Stimulated activated naive CD8-positive, alpha-beta T cell treated with anti-CD3 and anti-CD28 coated beads, Interleukin-15, Interleukin-2, amounts not matched to agents 100 U/mL and 50 U/mL, for 24 hours (primary cell): ENCODE measurements at regions not wholly inside any gene's neighbourhood (a gene's known extent, or its start where the extent isn't known, plus 50 kb on each side); places are given as distances from the start of the nearest gene placed in this dataset.
"Not testable (repeated sequence)": the region's sequence is repeated elsewhere in the genome, so short reads cannot be mapped to it uniquely, and the experiment has no call there.

Source experiments
- ATAC-seq: fragments of 150-1000 bp; cut with Tn5 transposase; one replicate; pipeline ENCODE4 v1.10.0; 2021
- DNase-seq: peaks from one replicate; pipeline ENCODE4 v3.0.0; 2021

DNA sequence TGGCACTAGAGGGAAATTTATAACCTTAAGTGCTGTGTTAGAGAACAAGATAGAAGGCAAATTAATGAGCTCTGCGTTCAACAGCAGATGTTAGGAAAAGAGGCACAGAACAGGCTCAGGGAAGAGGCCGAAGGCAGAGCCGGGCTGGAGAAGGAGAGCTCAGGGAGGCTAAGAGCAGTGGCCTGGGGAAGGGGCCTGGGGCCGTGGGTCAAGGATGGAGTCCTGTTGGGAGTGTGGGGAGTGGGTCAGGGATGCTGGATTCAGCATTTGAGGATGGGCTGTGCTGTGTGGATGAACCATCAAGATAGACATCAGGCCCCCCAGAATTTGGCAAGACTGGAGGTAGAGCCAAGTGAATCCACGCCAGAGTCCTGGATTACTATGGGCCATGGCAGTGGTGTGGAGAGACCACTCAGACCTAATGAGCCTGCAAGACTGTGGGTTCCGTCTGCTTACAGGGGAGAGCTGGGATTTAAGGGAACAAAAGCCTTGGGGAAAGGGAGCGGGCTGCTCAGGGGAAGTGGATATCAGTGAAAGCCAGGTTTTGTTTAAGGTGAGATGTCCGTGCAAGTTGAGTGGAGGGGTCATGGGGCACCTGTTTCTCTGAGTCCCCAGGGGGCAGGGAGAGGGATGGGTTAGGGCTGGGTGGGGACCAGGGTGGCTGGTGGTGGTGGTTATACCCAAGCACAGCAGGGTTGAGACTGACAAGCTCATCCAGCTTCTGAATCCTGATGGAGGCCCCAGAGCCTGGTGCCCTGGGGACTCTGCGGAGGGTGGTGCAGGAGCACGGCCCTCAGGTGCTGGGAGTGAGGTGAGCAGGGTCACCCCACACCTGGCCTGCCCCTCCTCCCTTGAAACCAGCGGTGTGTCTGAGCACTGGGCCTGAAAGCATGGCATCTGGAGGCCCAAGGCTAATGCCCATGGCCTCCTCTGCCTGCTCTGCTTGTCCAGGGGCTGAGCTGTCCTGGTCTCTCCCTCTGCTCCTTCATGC is 101.7 kb downstream of the BMS1 start:
- no peak for ATAC-seq

DNA sequence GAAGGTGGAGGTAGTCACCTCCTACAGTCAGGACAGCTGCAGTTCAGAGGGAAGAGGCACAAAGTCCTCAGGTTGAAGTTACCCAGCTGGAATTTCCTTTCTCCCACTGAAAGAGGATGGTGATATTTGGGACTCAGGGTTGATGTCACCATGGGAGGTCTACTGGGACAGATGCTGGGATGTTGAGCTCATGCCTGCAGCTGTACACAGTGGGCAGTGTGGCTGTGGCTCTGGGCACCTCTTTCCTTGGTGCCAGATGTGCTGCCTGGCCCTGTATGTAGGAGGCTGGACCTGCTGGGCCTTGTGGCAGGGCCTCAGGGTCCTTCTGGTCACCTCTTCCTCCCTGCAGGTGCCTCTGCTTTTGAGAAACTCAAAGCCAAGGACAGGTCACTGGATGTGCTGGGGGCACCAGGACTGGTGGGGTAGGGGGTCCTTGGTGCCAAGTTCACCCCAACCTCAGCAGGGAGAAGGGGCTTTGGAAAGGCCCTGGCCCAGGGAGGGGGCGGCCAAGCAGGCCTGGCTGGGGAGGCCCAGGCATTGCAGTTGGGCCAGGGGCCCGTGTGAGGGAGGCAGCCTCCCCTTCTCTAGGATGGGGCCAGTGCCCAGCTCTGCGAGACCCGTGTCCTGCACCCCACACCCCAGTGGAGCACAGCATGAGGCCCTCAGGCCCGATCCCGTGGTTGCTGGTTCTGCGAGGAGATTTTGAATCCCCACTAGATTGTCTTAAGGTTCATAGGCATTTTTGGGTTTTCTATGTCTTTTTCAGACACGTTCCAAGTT is 103.1 kb downstream of the BMS1 start:
- no peak for DNase-seq
- ATAC-seq: no peak

More for the DNA sequence above, 101.7 kb downstream of the BMS1 start:
- DNase-seq: no peak

- ATAC-seq: no peak
- DNase-seq: no peak
These were observed 105.3 kb downstream of the BMS1 start for GRCh38 chr10:42887734-42888503.

GRCh38 chr10:42888504-42889095 is 106.0 kb downstream of the BMS1 start:
- no peak for DNase-seq
- no peak for ATAC-seq

- no peak for DNase-seq
- peak; percentile 68 for ATAC-seq
These were observed 114.1 kb downstream of the BMS1 start for GRCh38 chr10:42896735-42897134.

DNA sequence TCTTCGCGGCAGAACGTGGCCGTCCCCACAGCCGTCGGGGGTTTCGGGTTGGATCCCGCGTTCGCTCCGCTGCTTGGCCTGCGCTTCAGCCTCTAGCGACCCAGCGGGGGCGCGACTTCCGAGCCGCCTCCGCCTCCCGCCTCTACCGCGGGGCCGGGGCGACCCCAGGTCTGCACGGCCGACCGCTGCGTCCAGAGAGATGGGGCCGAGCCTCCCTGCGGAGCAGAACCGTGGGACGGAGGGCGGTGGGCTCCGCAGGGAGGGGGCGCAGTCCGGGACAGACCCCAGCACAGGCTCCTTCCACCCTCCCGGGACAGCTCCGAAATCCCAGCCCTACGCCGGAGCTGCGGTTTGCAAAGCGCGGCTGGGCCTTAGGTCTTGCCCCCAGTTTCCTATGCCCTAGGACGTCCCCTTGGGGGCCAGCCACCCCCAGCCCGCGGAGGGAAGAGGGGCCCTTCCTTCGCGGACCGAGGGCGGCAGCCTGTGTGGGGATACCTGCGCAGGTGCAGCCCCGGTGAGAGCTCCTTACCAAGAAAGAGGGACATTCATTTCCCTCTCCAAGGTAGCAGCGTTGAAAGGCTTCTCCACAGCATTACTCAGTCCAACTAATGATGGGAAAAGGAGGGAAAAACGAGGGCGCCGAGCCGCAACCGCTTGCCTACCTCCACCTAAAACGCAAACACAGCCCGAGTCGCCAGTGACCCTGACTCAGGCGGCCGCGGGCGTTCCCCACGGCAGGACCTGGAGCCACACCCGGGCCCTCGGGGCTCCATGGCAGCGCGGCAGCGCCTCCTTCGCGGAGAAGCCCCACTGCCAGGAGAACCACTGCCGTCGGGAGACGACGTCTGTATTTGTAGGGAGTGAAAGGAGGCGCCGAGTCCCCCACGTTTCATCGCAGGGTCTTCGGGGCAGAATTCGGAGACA is 115.7 kb downstream of the BMS1 start:
- no peak for DNase-seq
- peak; percentile 17 for ATAC-seq

- DNase-seq (no peak), ATAC-seq (no peak)
These were observed 116.4 kb downstream of the BMS1 start for GRCh38 chr10:42899036-42899435.

GRCh38 chr10:42900346-42900745 is 117.8 kb downstream of the BMS1 start:
- DNase-seq, ATAC-seq: not testable (repeated sequence)

DNA sequence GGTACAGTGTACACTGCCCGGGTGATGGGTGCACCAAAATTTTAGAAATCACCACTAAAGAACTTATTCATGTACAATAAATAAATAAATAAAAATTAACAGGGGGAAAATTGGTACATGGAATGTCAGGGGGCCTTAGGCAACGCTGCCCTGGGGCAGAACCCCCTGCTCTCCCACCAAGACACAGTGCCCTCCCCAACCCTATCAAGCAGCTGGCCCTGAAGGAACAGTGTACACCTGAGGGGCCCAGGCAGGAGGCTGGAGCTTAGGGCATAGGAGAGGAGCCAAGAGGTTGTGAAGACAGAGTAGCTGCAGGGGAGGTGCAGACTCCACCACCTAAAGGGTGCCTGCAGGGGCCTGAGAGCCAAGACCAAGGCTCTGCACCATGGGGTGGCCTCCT is 128.8 kb downstream of the BMS1 start:
- DNase-seq (no peak), ATAC-seq (no peak)

DNA sequence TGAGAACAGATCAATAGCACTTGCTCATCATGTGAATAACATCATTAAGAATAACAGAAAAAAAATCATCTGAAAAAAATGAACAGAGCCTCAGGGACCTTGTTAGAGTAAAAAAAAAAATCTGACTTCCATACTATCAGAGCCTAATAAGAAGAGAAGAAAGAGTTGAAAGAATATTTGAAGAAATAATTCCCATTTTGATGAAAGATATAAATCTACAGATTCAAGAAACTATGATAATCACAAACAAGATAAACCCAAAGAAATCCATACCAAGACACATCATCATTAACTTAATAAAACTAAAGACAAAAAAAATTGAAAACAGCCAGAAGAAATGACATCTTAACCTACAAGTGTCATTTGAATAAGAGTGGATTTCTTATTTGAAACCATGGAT is 134.4 kb downstream of the BMS1 start:
- ATAC-seq (no peak), DNase-seq (no peak)

- ATAC-seq (no peak), DNase-seq (no peak)
These were observed 135.2 kb downstream of the BMS1 start for GRCh38 chr10:42917821-42918220.

DNA sequence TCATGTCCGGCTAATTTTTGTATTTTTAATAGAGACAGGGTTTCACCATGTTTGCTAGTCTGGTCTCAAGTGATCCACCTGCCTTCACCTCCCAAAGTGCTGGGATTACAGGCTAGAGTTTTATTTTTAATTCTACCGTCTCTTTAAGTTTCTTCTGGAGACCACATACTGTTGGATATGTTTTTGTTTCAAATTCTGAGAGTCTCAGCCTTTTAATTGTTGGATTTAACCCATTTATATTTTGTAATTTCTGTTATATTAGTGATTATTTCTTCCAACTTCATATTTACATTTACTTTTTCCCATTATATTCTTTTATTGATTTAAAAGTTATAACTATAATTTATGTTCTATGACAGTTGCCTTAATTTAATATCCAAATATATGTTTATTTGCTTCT is 139.4 kb downstream of the BMS1 start:
- no peak for ATAC-seq

GRCh38 chr10:42924484-42924883 is 141.9 kb downstream of the BMS1 start:
- ATAC-seq: no peak
- no peak for DNase-seq

More for the DNA sequence above, 139.4 kb downstream of the BMS1 start:
- no peak for DNase-seq

DNA sequence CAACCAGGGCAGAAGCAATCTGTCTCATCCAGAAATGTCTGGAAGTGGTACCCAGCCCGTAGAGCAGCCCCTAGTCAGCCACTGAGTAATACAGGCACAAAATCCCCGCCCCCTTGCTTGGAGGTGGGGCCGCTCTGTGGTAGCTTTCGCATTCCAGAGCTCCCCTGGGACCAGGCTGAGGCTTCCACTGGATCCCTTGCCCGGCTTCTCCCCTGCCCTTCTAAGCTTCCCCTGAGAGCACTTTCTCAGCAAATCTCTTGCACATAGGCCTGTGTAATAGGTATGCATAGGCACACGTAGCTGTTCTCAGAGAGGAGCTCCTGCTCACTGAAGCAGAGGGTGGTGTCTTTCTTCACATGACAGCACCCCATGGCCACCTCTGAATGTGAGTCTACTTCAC is 144.2 kb downstream of the BMS1 start:
- no peak for DNase-seq
- ATAC-seq: no peak

DNA sequence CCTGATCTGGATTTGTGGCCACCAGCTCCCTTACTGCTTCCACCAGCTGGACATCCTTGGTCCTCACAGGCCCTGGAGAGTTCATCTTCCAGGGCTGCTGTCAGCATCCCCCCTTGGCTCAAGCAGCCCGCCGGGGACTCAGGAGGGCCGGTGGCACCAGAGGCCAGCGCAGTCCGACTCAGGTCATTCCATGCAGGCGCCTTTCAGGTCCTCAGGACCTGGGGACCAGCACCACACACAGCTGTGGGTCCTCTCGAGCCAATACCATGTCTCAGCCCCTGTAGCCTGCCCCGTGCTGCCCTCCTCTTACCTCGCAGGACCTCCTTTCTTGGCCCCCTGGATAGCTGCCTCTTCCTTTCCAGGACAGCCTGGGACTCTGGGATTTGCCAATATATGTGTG is 145.5 kb downstream of the BMS1 start:
- no peak for DNase-seq
- no peak for ATAC-seq

DNA sequence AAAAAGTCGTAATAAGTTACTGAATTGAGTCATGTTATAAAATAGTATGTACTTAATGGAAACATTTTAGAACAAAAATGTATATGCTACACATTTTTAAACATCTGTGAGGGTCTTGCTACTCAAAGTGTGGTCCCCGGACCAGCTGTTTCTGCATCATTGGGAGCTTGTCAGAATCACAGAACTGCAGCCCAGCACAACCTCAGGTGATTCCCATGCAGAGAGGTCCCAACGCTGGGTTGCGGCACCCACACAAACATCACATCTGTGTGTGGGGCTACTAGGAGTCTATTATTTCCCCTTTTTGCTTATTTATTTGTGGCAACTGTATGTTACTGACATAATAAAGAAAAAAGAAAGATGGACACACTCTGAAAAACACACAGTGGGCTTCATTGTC is 146.6 kb downstream of the BMS1 start:
- ATAC-seq (no peak), DNase-seq (no peak)

- no peak for DNase-seq
- no peak for ATAC-seq
These were observed 146.9 kb upstream of the RET start for GRCh38 chr10:42929993-42930392.

DNA sequence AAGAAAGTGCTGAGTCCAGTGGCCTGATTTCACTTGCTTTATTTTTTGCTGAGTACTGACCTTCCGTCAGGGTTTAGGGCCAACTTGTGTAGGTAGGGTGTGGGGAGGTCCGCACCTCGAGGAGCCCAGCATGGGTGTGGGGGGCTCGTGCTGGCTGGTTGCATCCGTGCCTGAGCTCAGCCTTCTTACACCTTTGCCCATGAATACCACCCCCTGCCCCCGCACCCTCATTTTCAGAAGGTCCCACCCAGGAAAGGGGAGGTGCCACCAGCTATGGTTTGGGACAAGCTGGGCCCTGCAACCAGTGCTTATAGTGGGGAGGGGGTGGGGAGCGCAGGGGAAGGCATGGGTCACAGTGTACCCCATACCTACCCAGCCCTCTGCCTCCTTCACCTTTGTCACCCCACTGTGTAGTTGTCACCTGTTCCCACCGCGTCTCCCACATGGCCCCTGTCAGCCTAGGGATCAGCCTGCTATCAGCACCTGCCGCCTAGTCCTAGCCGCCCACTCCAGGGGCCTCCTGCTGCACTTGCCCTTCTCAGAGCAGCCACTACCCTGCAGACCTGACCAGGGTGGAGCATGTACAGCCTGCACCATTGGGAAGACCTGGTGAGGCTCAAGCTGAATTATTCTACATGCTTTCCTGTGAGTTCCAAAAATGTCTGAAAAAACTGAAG is 146.2 kb upstream of the RET start:
- DNase-seq: no peak
- ATAC-seq: no peak

- ATAC-seq (no peak), DNase-seq (no peak)
These were observed 144.8 kb upstream of the RET start for GRCh38 chr10:42932116-42932515.

DNA sequence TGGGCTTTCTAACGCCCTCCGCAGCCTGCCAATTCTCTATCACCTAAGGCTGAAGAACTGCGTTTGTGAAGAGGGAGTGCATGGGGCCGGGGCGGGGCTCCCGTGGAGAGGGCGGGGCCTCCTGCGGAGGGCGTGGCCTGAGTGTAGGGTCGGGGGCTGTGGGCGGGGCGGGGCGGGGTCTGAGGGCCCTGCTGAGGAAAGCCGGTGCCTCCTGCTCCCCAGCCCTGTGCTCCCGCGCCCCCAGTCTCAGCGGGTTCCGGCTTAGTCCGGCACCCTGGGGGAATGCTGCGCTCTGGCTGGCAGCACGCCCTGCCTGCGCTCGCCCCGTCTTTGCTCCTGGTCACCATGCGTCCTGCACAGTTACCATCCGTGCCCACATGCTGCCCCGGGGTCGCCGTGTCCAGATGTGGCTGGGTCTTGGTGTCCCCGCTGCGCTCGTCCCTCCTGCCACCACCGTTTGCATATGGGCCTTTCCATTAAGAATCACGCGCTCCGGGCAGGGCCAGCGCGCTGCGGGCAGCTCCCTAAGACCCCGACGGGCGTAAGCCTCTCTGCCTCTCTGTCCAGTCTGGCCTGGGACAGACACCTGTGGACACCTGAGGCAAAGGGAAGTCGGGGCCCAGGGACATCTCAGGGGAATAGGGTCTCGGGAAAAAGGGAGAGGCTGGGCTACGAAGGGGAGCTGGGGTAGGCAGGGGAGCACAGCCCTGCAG is 144.0 kb upstream of the RET start:
- DNase-seq (peak; percentile 64), ATAC-seq (peak; percentile 32)
